NB4 (cell line): ENCODE measurements at regions not wholly inside any gene's neighbourhood (a gene's known extent, or its start where the extent isn't known, plus 50 kb on each side); places are given as distances from the start of the nearest gene placed in this dataset.

ENCODE experiments used
- MYC ChIP-seq: IDR thresholded peaks from 2 replicates; pipeline ENCODE4 v1.6.1; 2011; ENCODE audit warnings: low read depth, low read length
- POLR2A ChIP-seq: IDR thresholded peaks from 2 replicates; pipeline ENCODE4 v1.6.1; 2011; ENCODE audit warnings: mild to moderate bottlenecking; ENCODE audit not compliant: insufficient read length; ENCODE audit errors: extremely low read depth
- TF ChIP-seq, protein P1 (sequence below): IDR thresholded peaks from 2 replicates; pipeline ENCODE4 v1.6.1; 2011; ENCODE audit warnings: low read depth, low read length
- TF ChIP-seq, protein P2 (sequence below): IDR thresholded peaks from one replicate; pipeline ENCODE4 v1.5.1; 2012; ENCODE audit warnings: low read depth, low read length

DNA sequence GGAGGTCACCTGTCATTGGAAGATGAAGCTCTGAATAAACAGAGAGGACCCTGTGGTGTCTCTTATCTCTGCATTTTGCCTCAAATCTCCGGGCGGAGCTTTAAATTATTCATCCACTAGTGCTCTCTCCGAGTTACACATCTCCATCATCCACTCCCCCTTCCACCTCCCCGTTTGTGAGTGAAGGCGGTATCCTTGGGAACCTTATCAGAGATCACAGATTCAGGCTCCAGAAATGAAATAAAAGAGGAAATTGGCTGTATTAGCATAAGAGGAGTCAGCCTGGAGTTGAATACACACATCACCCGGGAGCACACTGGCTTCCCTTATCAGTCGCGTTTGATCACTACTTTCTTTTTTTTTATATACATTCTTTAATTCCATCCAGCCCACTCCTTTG is 1184.8 kb downstream of the GATA3 start:
- TF ChIP-seq, protein P1, sequence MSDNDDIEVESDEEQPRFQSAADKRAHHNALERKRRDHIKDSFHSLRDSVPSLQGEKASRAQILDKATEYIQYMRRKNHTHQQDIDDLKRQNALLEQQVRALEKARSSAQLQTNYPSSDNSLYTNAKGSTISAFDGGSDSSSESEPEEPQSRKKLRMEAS, result no peak
- TF ChIP-seq, protein P2, sequence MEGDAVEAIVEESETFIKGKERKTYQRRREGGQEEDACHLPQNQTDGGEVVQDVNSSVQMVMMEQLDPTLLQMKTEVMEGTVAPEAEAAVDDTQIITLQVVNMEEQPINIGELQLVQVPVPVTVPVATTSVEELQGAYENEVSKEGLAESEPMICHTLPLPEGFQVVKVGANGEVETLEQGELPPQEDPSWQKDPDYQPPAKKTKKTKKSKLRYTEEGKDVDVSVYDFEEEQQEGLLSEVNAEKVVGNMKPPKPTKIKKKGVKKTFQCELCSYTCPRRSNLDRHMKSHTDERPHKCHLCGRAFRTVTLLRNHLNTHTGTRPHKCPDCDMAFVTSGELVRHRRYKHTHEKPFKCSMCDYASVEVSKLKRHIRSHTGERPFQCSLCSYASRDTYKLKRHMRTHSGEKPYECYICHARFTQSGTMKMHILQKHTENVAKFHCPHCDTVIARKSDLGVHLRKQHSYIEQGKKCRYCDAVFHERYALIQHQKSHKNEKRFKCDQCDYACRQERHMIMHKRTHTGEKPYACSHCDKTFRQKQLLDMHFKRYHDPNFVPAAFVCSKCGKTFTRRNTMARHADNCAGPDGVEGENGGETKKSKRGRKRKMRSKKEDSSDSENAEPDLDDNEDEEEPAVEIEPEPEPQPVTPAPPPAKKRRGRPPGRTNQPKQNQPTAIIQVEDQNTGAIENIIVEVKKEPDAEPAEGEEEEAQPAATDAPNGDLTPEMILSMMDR, result no peak
- TF ChIP-seq POLR2A (no peak), MYC (no peak)
